H1 (cell line): ENCODE measurements at regions not wholly inside any gene's neighbourhood (a gene's known extent, or its start where the extent isn't known, plus 50 kb on each side); places are given as distances from the start of the nearest gene placed in this dataset.

Experiments
- CTCF ChIA-PET: fragments of 300-600 bp; sonication (Branson Sonifier 250); formaldehyde crosslinking; loops from one replicate; lab custom pipeline; 2021; ENCODE audit not compliant: partially characterized antibody; lab: Charles Lee
- POLR2A ChIA-PET: fragments of 300-600 bp; sonication (Branson Sonifier 250); formaldehyde crosslinking; loops from one replicate; lab custom pipeline; 2021; ENCODE audit warnings: inconsistent platforms; ENCODE audit not compliant: partially characterized antibody; lab: Charles Lee
- DNase-seq, 2 experiments: peaks; one replicate each; pipeline versions ENCODE4 v3.0.0 to v3.0.0-alpha.2; 2010 to 2022; ENCODE audit warnings: low spot score in 2 of 2, low read depth in 1 of 2, mixed read lengths in 1 of 2
- FAIRE-seq: peaks from 2 replicates; lab custom pipeline; 2011; peaks lifted over from hg19 to GRCh38; lab: Jason Lieb, UNC
- H2AFZ ChIP-seq: 2 replicates; pipeline ENCODE4 v1.8.1; 2012; ENCODE audit warnings: low read length, inconsistent platforms
- H2AK5ac ChIP-seq: 2 replicates; pipeline ENCODE4 v1.6.1; 2013; ENCODE audit warnings: low read depth, low read length
- H2BK120ac ChIP-seq: replicated peaks from 2 replicates; pipeline ENCODE3; 2013; ENCODE audit warnings: low read depth, low read length, inconsistent platforms
- H2BK12ac ChIP-seq: 2 replicates; pipeline ENCODE4 v1.6.1; 2013; ENCODE audit warnings: low read depth, low read length
- H2BK15ac ChIP-seq: 2 replicates; pipeline ENCODE4 v1.6.1; 2013; ENCODE audit warnings: low read length
- H2BK20ac ChIP-seq: 2 replicates; pipeline ENCODE4 v1.6.1; 2013; ENCODE audit warnings: low read length
- H2BK5ac ChIP-seq: 2 replicates; pipeline ENCODE4 v1.6.1; 2013; ENCODE audit warnings: low read depth, low read length
- H3K14ac ChIP-seq: 2 replicates; pipeline ENCODE4 v1.6.1; 2013; ENCODE audit warnings: inconsistent platforms; ENCODE audit not compliant: insufficient read length
- H3K18ac ChIP-seq: 2 replicates; pipeline ENCODE4 v1.6.1; 2013; ENCODE audit warnings: low read length; ENCODE audit errors: extremely low read depth
- H3K23ac ChIP-seq: 2 replicates; pipeline ENCODE4 v1.6.1; 2013; ENCODE audit warnings: inconsistent platforms; ENCODE audit not compliant: insufficient read length
- H3K23me2 ChIP-seq: 2 replicates; pipeline ENCODE4 v1.6.1; 2013; ENCODE audit warnings: low read depth, low read length
- H3K27ac ChIP-seq: 2 replicates; pipeline ENCODE4 v1.6.1; 2011; ENCODE audit warnings: low read depth, low read length, inconsistent platforms
- H3K27me3 ChIP-seq, 4 experiments: replicated peaks in 1 of 4; 1 replicate in 1 of 4; 2 replicates in 3 of 4; pipeline versions ENCODE4 v1.6.1 to v1.8.1; 2011 to 2013; ENCODE audit warnings: low read length in 3 of 4, mild to moderate bottlenecking in 3 of 4, inconsistent platforms in 2 of 4, mixed read lengths in 2 of 4, moderate library complexity in 1 of 4; ENCODE audit not compliant: control insufficient read depth in 3 of 4, insufficient read depth in 3 of 4; ENCODE audit errors: extremely low read depth in 1 of 4
- H3K36me3 ChIP-seq, 4 experiments: 2 replicates each; pipeline versions ENCODE4 v1.6.1 to v1.8.1; 2011 to 2013; ENCODE audit warnings: mild to moderate bottlenecking in 4 of 4, low read length in 3 of 4, moderate library complexity in 2 of 4, control low read depth in 1 of 4, inconsistent platforms in 1 of 4; ENCODE audit not compliant: insufficient read depth in 4 of 4, control insufficient read depth in 2 of 4
- H3K4ac ChIP-seq: replicated peaks from 2 replicates; pipeline ENCODE3; 2013; ENCODE audit warnings: low read length, low read depth, mixed read lengths, inconsistent platforms; ENCODE audit not compliant: insufficient read length
- H3K4me1 ChIP-seq, 4 experiments: replicated peaks in 1 of 4; 1 replicate in 1 of 4; 2 replicates in 3 of 4; pipeline versions ENCODE4 v1.6.1 to v1.8.1; 2011 to 2013; ENCODE audit warnings: low read length in 3 of 4, inconsistent platforms in 2 of 4, mixed read lengths in 1 of 4; ENCODE audit not compliant: insufficient read depth in 4 of 4, control insufficient read depth in 3 of 4
- H3K4me2 ChIP-seq, 2 experiments: 2 replicates each; pipeline versions ENCODE4 v1.6.1 to v1.8.1; 2011 to 2013; ENCODE audit warnings: low read depth in 2 of 2, low read length in 2 of 2, control low read depth in 1 of 2, inconsistent platforms in 1 of 2, mild to moderate bottlenecking in 1 of 2; ENCODE audit not compliant: insufficient read depth in 1 of 2
- H3K4me3 ChIP-seq, 4 experiments: fragments of 200-600, 300-600 bp in 1 of 4; sonication (generic), shearing (Covaris generic), sonication (Bioruptor Twin) in 1 of 4; 2 replicates each; pipeline versions ENCODE4 v1.5.1 to v1.8.1; 2011 to 2016; ENCODE audit warnings: low read length in 4 of 4, low read depth in 3 of 4, control low read depth in 2 of 4, inconsistent platforms in 2 of 4, mild to moderate bottlenecking in 2 of 4, mixed read lengths in 1 of 4, moderate library complexity in 1 of 4; ENCODE audit not compliant: insufficient read depth in 2 of 4; ENCODE audit errors: extremely low read depth in 1 of 4
- H3K56ac ChIP-seq: replicated peaks from 2 replicates; pipeline ENCODE3; 2013; ENCODE audit warnings: low read depth, mild to moderate bottlenecking, mixed read lengths, low read length, inconsistent platforms; ENCODE audit not compliant: insufficient read length
- H3K79me1 ChIP-seq: 2 replicates; pipeline ENCODE4 v1.6.1; 2013; ENCODE audit warnings: low read depth, low read length, control low read depth
- H3K79me2 ChIP-seq, 2 experiments: 2 replicates each; pipeline versions ENCODE4 v1.6.1 to v1.8.1; 2012 to 2013; ENCODE audit warnings: low read length in 2 of 2, mild to moderate bottlenecking in 2 of 2, inconsistent platforms in 1 of 2; ENCODE audit not compliant: insufficient read depth in 2 of 2, control insufficient read depth in 1 of 2
- H3K9ac ChIP-seq, 4 experiments: replicated peaks in 1 of 4; 1 replicate in 1 of 4; 2 replicates in 3 of 4; pipeline versions ENCODE4 v1.6.1 to v1.8.1; 2011 to 2013; ENCODE audit warnings: low read depth in 3 of 4, low read length in 3 of 4, control low read depth in 2 of 4, mild to moderate bottlenecking in 2 of 4, moderate library complexity in 2 of 4, inconsistent platforms in 1 of 4; ENCODE audit errors: extremely low read depth in 1 of 4
- H3K9me3 ChIP-seq, 2 experiments: 2 replicates each; pipeline versions ENCODE4 v1.6.1 to v1.8.1; 2012 to 2013; ENCODE audit warnings: mild to moderate bottlenecking in 2 of 2, moderate library complexity in 2 of 2, control low read depth in 1 of 2, inconsistent platforms in 1 of 2, low read depth in 1 of 2, low read length in 1 of 2, mixed read lengths in 1 of 2; ENCODE audit not compliant: insufficient read depth in 2 of 2
- H4K20me1 ChIP-seq, 2 experiments: replicated peaks in 1 of 2; 2 replicates each; pipeline versions ENCODE3 to v1.8.1; 2011 to 2013; ENCODE audit warnings: inconsistent platforms in 2 of 2, low read length in 2 of 2, mild to moderate bottlenecking in 1 of 2; ENCODE audit not compliant: insufficient read depth in 2 of 2, control insufficient read depth in 1 of 2
- H4K5ac ChIP-seq: 2 replicates; pipeline ENCODE4 v1.6.1; 2013; ENCODE audit warnings: low read length, low read depth, mixed read lengths, inconsistent platforms; ENCODE audit not compliant: insufficient read length
- H4K8ac ChIP-seq: 2 replicates; pipeline ENCODE4 v1.8.0; 2013; ENCODE audit warnings: mild to moderate bottlenecking, moderate library complexity, low read length, inconsistent platforms; ENCODE audit not compliant: insufficient read depth; ENCODE audit errors: extremely low read depth
- H4K91ac ChIP-seq: replicated peaks from 2 replicates; pipeline ENCODE3; 2013; ENCODE audit warnings: low read length, mixed read lengths, inconsistent platforms; ENCODE audit not compliant: insufficient read length
- BCL11A ChIP-seq, 2 experiments: IDR thresholded peaks; one replicate each; pipeline ENCODE4 v1.6.1; 2011; ENCODE audit warnings: low read depth in 2 of 2, low read length in 2 of 2, mild to moderate bottlenecking in 2 of 2
- CEBPB ChIP-seq: IDR thresholded peaks from 2 replicates; pipeline ENCODE4 v1.6.1; 2012; ENCODE audit warnings: low read depth, low read length
- GABPA ChIP-seq: IDR thresholded peaks from 2 replicates; pipeline ENCODE4 v1.6.1; 2011; ENCODE audit warnings: mild to moderate bottlenecking, low read length, moderate library complexity, borderline replicate concordance; ENCODE audit not compliant: insufficient read depth
- JUND ChIP-seq: IDR thresholded peaks from 2 replicates; pipeline ENCODE4 v1.6.1; 2011; ENCODE audit warnings: mild to moderate bottlenecking, improper control_type of control experiment, low read length
- POLR2AphosphoS5 ChIP-seq: IDR thresholded peaks from 2 replicates; pipeline ENCODE4 v1.6.1; 2011; ENCODE audit warnings: low read depth, low read length
- RAD21 ChIP-seq, 2 experiments: IDR thresholded peaks in 1 of 2; conservative IDR thresholded peaks in 1 of 2; 2 replicates each; pipeline ENCODE4 v1.6.1; 2011; ENCODE audit warnings: low read depth in 2 of 2, low read length in 2 of 2, improper control_type of control experiment in 1 of 2, inconsistent platforms in 1 of 2, mild to moderate bottlenecking in 1 of 2, moderate library complexity in 1 of 2
- SP1 ChIP-seq: IDR thresholded peaks from 2 replicates; pipeline ENCODE4 v1.6.1; 2011; ENCODE audit warnings: low read depth, low read length
- SP4 ChIP-seq: IDR thresholded peaks from 2 replicates; pipeline ENCODE4 v1.6.1; 2012; ENCODE audit warnings: low read length, inconsistent platforms
- TEAD4 ChIP-seq: IDR thresholded peaks from 2 replicates; pipeline ENCODE4 v1.6.1; 2012; ENCODE audit warnings: low read depth, low read length, inconsistent platforms, mixed read lengths
- ZNF274 ChIP-seq: IDR thresholded peaks from 2 replicates; pipeline ENCODE4 v1.7.0; 2012; ENCODE audit warnings: low read length, borderline replicate concordance; ENCODE audit errors: extremely low read depth
- WGBS, 2 experiments: shearing (Covaris generic) in 1 of 2; methylation state at CpG; one replicate each; pipeline versions ENCODE4 v1.1.6 to v1.1.7; 2013 to 2015; ENCODE audit warnings: low lambda C conversion rate in 2 of 2, mixed read lengths in 2 of 2, inconsistent platforms in 1 of 2, low coverage in 1 of 2, missing lambda C conversion rate in 1 of 2; ENCODE audit not compliant: insufficient replicate concordance in 2 of 2, insufficient coverage in 1 of 2, insufficient read length in 1 of 2; ENCODE audit errors: extremely low coverage in 1 of 2, missing lambda C conversion rate in 1 of 2; 5-methylcytosine and 5-hydroxymethylcytosine counted together
- TF ChIP-seq, protein P1 (sequence below): IDR thresholded peaks from 2 replicates; pipeline ENCODE4 v1.6.1; 2011; ENCODE audit warnings: low read depth, mild to moderate bottlenecking, low read length; ENCODE audit not compliant: insufficient read depth
- TF ChIP-seq, protein P2 (sequence below): IDR thresholded peaks from 2 replicates; pipeline ENCODE4 v1.6.1; 2012; ENCODE audit warnings: inconsistent platforms

DNA sequence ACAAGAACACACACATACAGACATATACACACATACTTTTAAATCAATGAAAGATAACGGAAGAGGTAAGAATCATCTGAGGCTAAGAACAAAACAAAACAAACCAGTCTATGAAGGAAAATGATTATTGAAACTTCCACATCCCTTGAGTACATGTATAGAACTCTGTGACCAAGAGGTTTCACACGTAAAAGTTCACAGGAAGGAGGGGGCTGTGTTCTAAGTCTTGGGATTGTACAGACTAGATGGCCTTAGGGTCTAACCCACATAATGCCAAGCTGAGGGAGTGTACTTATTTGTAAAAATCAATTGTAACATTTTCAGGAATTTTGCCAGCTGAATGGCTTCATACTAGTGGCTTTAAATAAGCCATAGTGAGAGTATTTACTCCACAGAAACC is 144.4 kb upstream of the IFNE start:
- no peaks in the 10 kb centered on the region for H3K4me1 ChIP-seq
- H2BK5ac ChIP-seq: no peak overlapping the region
- no peak overlapping the region for H2AK5ac ChIP-seq
- DNase-seq (no peak), FAIRE-seq (no peak)
- no peak overlapping the region for H4K8ac ChIP-seq
- POLR2A ChIA-PET: no interaction called here
- no peaks in the 10 kb centered on the region for H3K27me3 ChIP-seq
- H3K79me1 ChIP-seq: no peaks in the 10 kb centered on the region
- no peak overlapping the region for H3K18ac ChIP-seq
- H3K23me2 ChIP-seq: no peaks in the 10 kb centered on the region
- H3K23ac ChIP-seq: no peak overlapping the region
- CTCF ChIA-PET: no interaction called here
- H3K56ac ChIP-seq: no peak overlapping the region
- no peaks in the 10 kb centered on the region for H3K9me3 ChIP-seq
- no peaks in the 10 kb centered on the region for H3K79me2 ChIP-seq
- H4K20me1 ChIP-seq: no peaks in the 10 kb centered on the region
- TF ChIP-seq, protein P1, sequence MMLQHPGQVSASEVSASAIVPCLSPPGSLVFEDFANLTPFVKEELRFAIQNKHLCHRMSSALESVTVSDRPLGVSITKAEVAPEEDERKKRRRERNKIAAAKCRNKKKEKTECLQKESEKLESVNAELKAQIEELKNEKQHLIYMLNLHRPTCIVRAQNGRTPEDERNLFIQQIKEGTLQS: no peak
- TF ChIP-seq GABPA: no peak
- TF ChIP-seq CEBPB: no peak
- no peak for TF ChIP-seq BCL11A (IDR thresholded peaks at IDR 0.05; ENCODE audit: low read depth in 2 of 2, low read length in 2 of 2)
- no peak for TF ChIP-seq SP1
- no peak for TF ChIP-seq POLR2AphosphoS5
- TF ChIP-seq, protein P2, sequence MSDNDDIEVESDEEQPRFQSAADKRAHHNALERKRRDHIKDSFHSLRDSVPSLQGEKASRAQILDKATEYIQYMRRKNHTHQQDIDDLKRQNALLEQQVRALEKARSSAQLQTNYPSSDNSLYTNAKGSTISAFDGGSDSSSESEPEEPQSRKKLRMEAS: no peak
- no peak for TF ChIP-seq JUND
- no peak for TF ChIP-seq ZNF274
- no peak for TF ChIP-seq SP4
- no peak for TF ChIP-seq TEAD4
- TF ChIP-seq RAD21 (IDR thresholded peaks at IDR 0.05 in 1 of 2, conservative IDR thresholded peaks at IDR 0.05 in 1 of 2; ENCODE audit: low read depth in 2 of 2, low read length in 2 of 2): no peak
- no peak overlapping the region for H4K5ac ChIP-seq
- no peak overlapping the region for H3K14ac ChIP-seq
- no peak overlapping the region for H2AFZ ChIP-seq
- 91% methylated on average over 2 of the region's 2 CpGs; no CpG with 5 or more reads in 1 of the 2 experiments for WGBS, 2 experiments
- H3K9ac ChIP-seq: no peak overlapping the region
- H2BK20ac ChIP-seq: no peak overlapping the region
- H3K4me3 ChIP-seq: no peak overlapping the region
- no peaks in the 10 kb centered on the region for H3K36me3 ChIP-seq
- H4K91ac ChIP-seq: no peak overlapping the region
- H3K27ac ChIP-seq: no peak overlapping the region
- H2BK12ac ChIP-seq: no peak overlapping the region
- no peak overlapping the region for H3K4ac ChIP-seq
- H2BK120ac ChIP-seq: no peak overlapping the region
- no peak overlapping the region for H2BK15ac ChIP-seq
- H3K4me2 ChIP-seq: no peak overlapping the region
